ENCODE measurements at regions not wholly inside any gene's neighbourhood (a gene's known extent, or its start where the extent isn't known, plus 50 kb on each side); places are given as distances from the start of the nearest gene placed in this dataset.

DNA sequence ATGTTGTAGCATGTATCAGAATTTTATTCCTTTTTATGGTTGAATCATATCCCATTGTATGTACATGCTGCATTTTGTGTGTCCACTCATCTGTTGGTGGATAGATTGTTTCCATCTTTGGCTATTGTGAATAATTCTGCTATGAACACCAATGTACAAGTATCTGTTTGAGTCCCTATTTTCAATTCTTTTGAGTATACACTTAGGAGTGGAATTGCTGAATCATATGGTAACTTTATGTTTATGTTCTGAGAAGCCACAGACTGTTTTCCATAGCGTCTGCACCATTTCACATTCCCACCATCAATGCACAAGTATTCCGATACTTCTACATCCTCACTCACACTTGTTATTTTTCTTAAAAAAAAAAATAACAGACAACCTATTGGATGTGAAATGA is 91.5 kb downstream of the ARF6 start:
- Histone ChIP-seq H3K4me1 (ENCODE audit: control insufficient read depth in 2 of 2, insufficient read depth in 2 of 2, low read length in 2 of 2) (peaks cover 7 to 11% of the 10 kb centered on the region in 2 donors), H3K9me3 (ENCODE audit: control insufficient read depth in 2 of 2, low read length in 2 of 2) (no peaks in the 10 kb centered on the region), H3K27ac (ENCODE audit: low read depth in 2 of 2, low read length in 2 of 2) (no peak overlapping the region), H3K36me3 (ENCODE audit: control insufficient read depth in 2 of 2, insufficient read depth in 2 of 2, low read length in 2 of 2) (no peaks in the 10 kb centered on the region), H3K27me3 (ENCODE audit: control insufficient read depth in 2 of 2, insufficient read depth in 2 of 2, low read length in 2 of 2) (no peaks in the 10 kb centered on the region), H3K4me3 (ENCODE audit: low read length in 2 of 2) (no peak overlapping the region), H3K9ac (ENCODE audit: low read depth in 1 of 2, low read length in 2 of 2) (no peak overlapping the region)

- Histone ChIP-seq H3K9ac (ENCODE audit: low read depth in 1 of 2, low read length in 2 of 2) (no peak overlapping the region), H3K9me3 (ENCODE audit: control insufficient read depth in 2 of 2, low read length in 2 of 2) (no peaks in the 10 kb centered on the region), H3K36me3 (ENCODE audit: control insufficient read depth in 2 of 2, insufficient read depth in 2 of 2, low read length in 2 of 2) (no peaks in the 10 kb centered on the region), H3K4me1 (ENCODE audit: control insufficient read depth in 2 of 2, insufficient read depth in 2 of 2, low read length in 2 of 2) (peaks cover 10 to 11% of the 10 kb centered on the region in 2 donors), H3K27me3 (ENCODE audit: control insufficient read depth in 2 of 2, insufficient read depth in 2 of 2, low read length in 2 of 2) (no peaks in the 10 kb centered on the region), H3K4me3 (ENCODE audit: low read length in 2 of 2) (no peak overlapping the region), H3K27ac (ENCODE audit: low read depth in 2 of 2, low read length in 2 of 2) (peak overlapping the region in 1 of 2 donors; percentile 44)
Measured at GRCh38 chr14:49986343-49987014, 93.6 kb downstream of the ARF6 start.

DNA sequence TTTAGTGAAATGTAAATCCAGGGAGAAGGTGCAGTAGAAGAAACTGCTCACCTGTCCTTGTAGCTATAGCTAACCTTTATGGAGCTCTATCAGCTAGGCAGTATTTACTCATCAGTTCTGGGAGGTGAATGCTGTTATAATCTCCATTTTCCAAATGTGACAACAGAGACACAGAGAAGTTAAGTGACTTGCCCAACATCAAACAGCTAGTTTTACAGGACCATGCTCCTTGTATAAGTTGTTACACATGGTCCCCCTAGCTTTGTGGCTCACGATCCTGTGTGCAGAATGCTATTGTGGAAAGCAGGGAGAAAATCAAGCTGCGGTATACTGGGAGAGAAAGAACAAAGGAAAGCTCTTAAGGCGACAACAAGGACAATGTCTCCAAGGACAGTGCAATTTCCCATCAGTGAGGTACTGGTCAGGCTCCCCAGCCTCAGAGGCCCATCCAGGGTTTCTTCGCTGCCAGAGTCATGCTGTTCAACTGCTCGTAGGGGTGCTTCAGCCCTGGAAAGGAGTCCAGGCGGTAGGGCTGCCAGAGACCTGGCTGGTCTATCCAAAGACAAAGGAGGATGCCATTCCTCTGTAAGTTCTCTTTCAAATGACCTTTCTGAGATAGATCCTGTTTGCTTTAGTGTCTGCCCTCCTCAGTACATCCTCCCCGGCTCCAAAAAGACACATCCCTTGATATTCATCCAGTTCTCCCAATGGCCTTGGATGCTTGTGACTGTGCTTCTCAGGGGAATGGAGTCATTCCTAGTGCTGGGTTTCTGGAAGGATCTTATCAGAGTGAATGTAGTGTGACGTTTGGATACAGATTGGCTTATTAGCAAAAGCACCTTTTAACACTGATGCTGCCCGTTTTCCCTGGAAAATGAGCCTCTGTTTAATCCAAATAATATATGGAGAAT is 95.5 kb downstream of the ARF6 start:
- Histone ChIP-seq H3K4me3 (ENCODE audit: low read length in 2 of 2) (no peak overlapping the region), H3K27ac (ENCODE audit: low read depth in 2 of 2, low read length in 2 of 2) (peak overlapping the region; percentile 10 to 11), H3K36me3 (ENCODE audit: control insufficient read depth in 2 of 2, insufficient read depth in 2 of 2, low read length in 2 of 2) (no peaks in the 10 kb centered on the region), H3K9ac (ENCODE audit: low read depth in 1 of 2, low read length in 2 of 2) (no peak overlapping the region), H3K27me3 (ENCODE audit: control insufficient read depth in 2 of 2, insufficient read depth in 2 of 2, low read length in 2 of 2) (no peaks in the 10 kb centered on the region), H3K4me1 (ENCODE audit: control insufficient read depth in 2 of 2, insufficient read depth in 2 of 2, low read length in 2 of 2) (peaks cover 10 to 11% of the 10 kb centered on the region in 2 donors), H3K9me3 (ENCODE audit: control insufficient read depth in 2 of 2, low read length in 2 of 2) (no peaks in the 10 kb centered on the region)

GRCh38 chr14:49989966-49990365 is 97.1 kb downstream of the ARF6 start:
- H3K9me3 ChIP-seq (ENCODE audit: control insufficient read depth in 2 of 2, low read length in 2 of 2): no peaks in the 10 kb centered on the region
- H3K27ac ChIP-seq (ENCODE audit: low read depth in 2 of 2, low read length in 2 of 2): no peak overlapping the region
- peaks cover 10 to 11% of the 10 kb centered on the region in 2 donors for H3K4me1 ChIP-seq (ENCODE audit: control insufficient read depth in 2 of 2, insufficient read depth in 2 of 2, low read length in 2 of 2)
- H3K4me3 ChIP-seq (ENCODE audit: low read length in 2 of 2): no peak overlapping the region
- no peaks in the 10 kb centered on the region for H3K36me3 ChIP-seq (ENCODE audit: control insufficient read depth in 2 of 2, insufficient read depth in 2 of 2, low read length in 2 of 2)
- no peaks in the 10 kb centered on the region for H3K27me3 ChIP-seq (ENCODE audit: control insufficient read depth in 2 of 2, insufficient read depth in 2 of 2, low read length in 2 of 2)
- H3K9ac ChIP-seq (ENCODE audit: low read depth in 1 of 2, low read length in 2 of 2): no peak overlapping the region

- Histone ChIP-seq H3K27me3 (ENCODE audit: control insufficient read depth in 2 of 2, insufficient read depth in 2 of 2, low read length in 2 of 2) (no peaks in the 10 kb centered on the region), H3K9ac (ENCODE audit: low read depth in 1 of 2, low read length in 2 of 2) (no peak overlapping the region), H3K9me3 (ENCODE audit: control insufficient read depth in 2 of 2, low read length in 2 of 2) (no peaks in the 10 kb centered on the region), H3K4me3 (ENCODE audit: low read length in 2 of 2) (no peak overlapping the region), H3K27ac (ENCODE audit: low read depth in 2 of 2, low read length in 2 of 2) (no peak overlapping the region), H3K36me3 (ENCODE audit: control insufficient read depth in 2 of 2, insufficient read depth in 2 of 2, low read length in 2 of 2) (no peaks in the 10 kb centered on the region), H3K4me1 (ENCODE audit: control insufficient read depth in 2 of 2, insufficient read depth in 2 of 2, low read length in 2 of 2) (peaks cover 9 to 10% of the 10 kb centered on the region in 2 donors)
Measured at GRCh38 chr14:49991491-49991890, 98.6 kb downstream of the ARF6 start.

DNA sequence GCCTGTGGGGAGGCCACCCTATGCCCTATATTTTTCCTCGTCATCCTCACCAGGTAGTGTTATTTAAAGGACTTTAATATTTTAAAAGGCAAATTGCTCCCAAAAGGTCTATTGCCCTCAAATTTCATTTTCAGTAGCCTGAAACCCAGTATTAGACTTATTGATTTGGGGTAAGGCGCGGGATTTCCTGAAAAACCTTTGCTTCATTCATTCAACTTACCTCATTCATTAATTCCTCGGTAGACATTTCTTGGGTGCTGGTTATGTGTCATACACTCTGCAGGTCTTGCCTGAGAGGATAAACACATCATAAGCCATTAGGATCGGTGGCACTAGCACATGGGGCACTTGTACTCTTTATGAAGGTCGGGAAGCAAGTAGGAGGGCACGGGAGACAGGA is 99.2 kb downstream of the ARF6 start:
- H3K9me3 ChIP-seq (ENCODE audit: control insufficient read depth in 2 of 2, low read length in 2 of 2): no peaks in the 10 kb centered on the region
- H3K27me3 ChIP-seq (ENCODE audit: control insufficient read depth in 2 of 2, insufficient read depth in 2 of 2, low read length in 2 of 2): no peaks in the 10 kb centered on the region
- no peak overlapping the region for H3K4me3 ChIP-seq (ENCODE audit: low read length in 2 of 2)
- H3K36me3 ChIP-seq (ENCODE audit: control insufficient read depth in 2 of 2, insufficient read depth in 2 of 2, low read length in 2 of 2): no peaks in the 10 kb centered on the region
- H3K27ac ChIP-seq (ENCODE audit: low read depth in 2 of 2, low read length in 2 of 2): no peak overlapping the region
- H3K4me1 ChIP-seq (ENCODE audit: control insufficient read depth in 2 of 2, insufficient read depth in 2 of 2, low read length in 2 of 2): peaks cover 5 to 6% of the 10 kb centered on the region in 2 donors
- H3K9ac ChIP-seq (ENCODE audit: low read depth in 1 of 2, low read length in 2 of 2): no peak overlapping the region

DNA sequence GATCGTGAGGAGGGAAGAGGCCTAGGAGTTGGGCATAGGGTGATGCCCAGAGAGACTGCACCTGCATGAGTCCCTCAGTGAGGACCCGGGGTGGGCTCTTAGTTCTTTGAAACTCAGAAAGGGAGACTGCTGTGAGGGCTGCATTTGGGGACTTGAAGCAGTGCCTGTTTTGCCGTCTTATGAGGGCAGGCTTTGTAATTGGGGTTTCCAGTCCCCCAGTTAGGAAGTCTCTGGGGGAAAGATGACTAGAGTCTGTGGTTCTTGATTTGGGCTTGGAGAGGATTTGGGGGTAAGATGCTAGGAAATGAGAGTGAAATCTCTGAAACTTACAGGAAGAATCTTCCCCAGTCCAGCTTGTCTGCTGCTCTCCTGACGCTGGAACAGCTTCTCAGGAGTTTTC is 99.6 kb downstream of the ARF6 start:
- H3K4me1 ChIP-seq (ENCODE audit: control insufficient read depth in 2 of 2, insufficient read depth in 2 of 2, low read length in 2 of 2): peaks cover 6% of the 10 kb centered on the region in 2 donors
- H3K9me3 ChIP-seq (ENCODE audit: control insufficient read depth in 2 of 2, low read length in 2 of 2): no peaks in the 10 kb centered on the region
- H3K9ac ChIP-seq (ENCODE audit: low read depth in 1 of 2, low read length in 2 of 2): no peak overlapping the region
- H3K27ac ChIP-seq (ENCODE audit: low read depth in 2 of 2, low read length in 2 of 2): no peak overlapping the region
- H3K27me3 ChIP-seq (ENCODE audit: control insufficient read depth in 2 of 2, insufficient read depth in 2 of 2, low read length in 2 of 2): no peaks in the 10 kb centered on the region
- H3K36me3 ChIP-seq (ENCODE audit: control insufficient read depth in 2 of 2, insufficient read depth in 2 of 2, low read length in 2 of 2): no peaks in the 10 kb centered on the region
- H3K4me3 ChIP-seq (ENCODE audit: low read length in 2 of 2): no peak overlapping the region

- Histone ChIP-seq H3K4me3 (ENCODE audit: low read length in 2 of 2) (no peak overlapping the region), H3K27me3 (ENCODE audit: control insufficient read depth in 2 of 2, insufficient read depth in 2 of 2, low read length in 2 of 2) (no peaks in the 10 kb centered on the region), H3K9ac (ENCODE audit: low read depth in 1 of 2, low read length in 2 of 2) (no peak overlapping the region), H3K4me1 (ENCODE audit: control insufficient read depth in 2 of 2, insufficient read depth in 2 of 2, low read length in 2 of 2) (peaks cover 9 to 10% of the 10 kb centered on the region in 2 donors), H3K9me3 (ENCODE audit: control insufficient read depth in 2 of 2, low read length in 2 of 2) (no peaks in the 10 kb centered on the region), H3K27ac (ENCODE audit: low read depth in 2 of 2, low read length in 2 of 2) (no peak overlapping the region), H3K36me3 (ENCODE audit: control insufficient read depth in 2 of 2, insufficient read depth in 2 of 2, low read length in 2 of 2) (no peaks in the 10 kb centered on the region)
Measured at GRCh38 chr14:49992901-49993339, 100.0 kb downstream of the ARF6 start.

GRCh38 chr14:49993565-49993964 is 100.7 kb downstream of the ARF6 start:
- no peak overlapping the region for H3K27ac ChIP-seq (ENCODE audit: low read depth in 2 of 2, low read length in 2 of 2)
- peaks cover 6 to 10% of the 10 kb centered on the region in 2 donors for H3K4me1 ChIP-seq (ENCODE audit: control insufficient read depth in 2 of 2, insufficient read depth in 2 of 2, low read length in 2 of 2)
- H3K4me3 ChIP-seq (ENCODE audit: low read length in 2 of 2): no peak overlapping the region
- no peaks in the 10 kb centered on the region for H3K36me3 ChIP-seq (ENCODE audit: control insufficient read depth in 2 of 2, insufficient read depth in 2 of 2, low read length in 2 of 2)
- H3K27me3 ChIP-seq (ENCODE audit: control insufficient read depth in 2 of 2, insufficient read depth in 2 of 2, low read length in 2 of 2): no peaks in the 10 kb centered on the region
- H3K9ac ChIP-seq (ENCODE audit: low read depth in 1 of 2, low read length in 2 of 2): no peak overlapping the region
- no peaks in the 10 kb centered on the region for H3K9me3 ChIP-seq (ENCODE audit: control insufficient read depth in 2 of 2, low read length in 2 of 2)

GRCh38 chr14:49994951-49995561 is 102.2 kb downstream of the ARF6 start:
- Histone ChIP-seq H3K9me3 (ENCODE audit: control insufficient read depth in 2 of 2, low read length in 2 of 2) (no peaks in the 10 kb centered on the region), H3K36me3 (ENCODE audit: control insufficient read depth in 2 of 2, insufficient read depth in 2 of 2, low read length in 2 of 2) (no peaks in the 10 kb centered on the region), H3K27me3 (ENCODE audit: control insufficient read depth in 2 of 2, insufficient read depth in 2 of 2, low read length in 2 of 2) (no peaks in the 10 kb centered on the region), H3K4me3 (ENCODE audit: low read length in 2 of 2) (no peak overlapping the region), H3K4me1 (ENCODE audit: control insufficient read depth in 2 of 2, insufficient read depth in 2 of 2, low read length in 2 of 2) (peaks cover 17 to 23% of the 10 kb centered on the region in 2 donors), H3K27ac (ENCODE audit: low read depth in 2 of 2, low read length in 2 of 2) (no peak overlapping the region), H3K9ac (ENCODE audit: low read depth in 1 of 2, low read length in 2 of 2) (no peak overlapping the region)

Measured in mucosa of rectum (tissue), 2 donors.